Heart left ventricle (tissue), 16 donors: ENCODE measurements at regions not wholly inside any gene's neighbourhood (a gene's known extent, or its start where the extent isn't known, plus 50 kb on each side); places are given as distances from the start of the nearest gene placed in this dataset.

Experiments used
- ATAC-seq, 4 donors: fragments of 200-7000 bp; cut with Tn5 transposase; one replicate each; pipeline ENCODE4 v1.9.1; 2020 to 2022; ENCODE audit warnings: moderate library complexity in 4 of 4, mild to moderate bottlenecking in 3 of 4, moderate number of reproducible peaks in 1 of 4
- DNase-seq, 5 donors: peaks; one replicate each; pipeline ENCODE4 v3.0.0-alpha.2; 2020
- H3K27ac ChIP-seq, 12 donors: fragments of 200-600 bp; sonication (generic) in 4 of 12; one replicate each; pipeline versions ENCODE4 v1.5.0 to v1.8.0; 2016 to 2022; ENCODE audit warnings: mild to moderate bottlenecking in 2 of 12
- H3K27me3 ChIP-seq, 9 donors: fragments of 200-600 bp; sonication (generic) in 2 of 9; one replicate each; pipeline versions ENCODE4 v1.5.1 to v1.8.0; 2016 to 2022; ENCODE audit warnings: mild to moderate bottlenecking in 3 of 9
- H3K36me3 ChIP-seq, 9 donors: fragments of 200-600 bp; sonication (generic) in 2 of 9; one replicate each; pipeline versions ENCODE4 v1.5.0 to v1.8.0; 2018 to 2022; ENCODE audit warnings: mild to moderate bottlenecking in 2 of 9
- H3K4me1 ChIP-seq, 12 donors: fragments of 200-600 bp; sonication (generic) in 4 of 12; one replicate each; pipeline versions ENCODE4 v1.5.0 to v1.8.0; 2016 to 2022; ENCODE audit warnings: mild to moderate bottlenecking in 3 of 12
- H3K4me3 ChIP-seq, 12 donors: fragments of 200-600 bp; sonication (generic) in 4 of 12; one replicate each; pipeline versions ENCODE4 v1.5.0 to v1.8.0; 2017 to 2022; ENCODE audit warnings: mild to moderate bottlenecking in 9 of 12, moderate library complexity in 4 of 12
- H3K9me3 ChIP-seq, 12 donors: fragments of 200-600 bp; sonication (generic) in 4 of 12; one replicate each; pipeline versions ENCODE4 v1.5.0 to v1.8.0; 2016 to 2022; ENCODE audit warnings: mild to moderate bottlenecking in 1 of 12
- POLR2A ChIP-seq, 2 donors: fragments of 450-650 bp; IDR thresholded peaks; one replicate each; pipeline ENCODE4 v1.6.1; 2017; ENCODE audit warnings: antibody characterized with exemption in 2 of 2, mild to moderate bottlenecking in 2 of 2, moderate library complexity in 2 of 2
- WGBS, 4 donors: extraction: QIAGEN DNeasy Blood & Tissue Kit in 2 of 4; methylation state at CpG; one replicate each; pipeline versions ENCODE4 v1.1.5 to v1.1.7; 2013 to 2018; 5-methylcytosine and 5-hydroxymethylcytosine counted together
- intact Hi-C, 10 donors: fragments of 100-400 bp; cut with DNase I; formaldehyde crosslinking; loops; one replicate each; pipeline versions ENCODE4 v1.11.1 to v1.14.2; 2022
- TF ChIP-seq, protein P1 (sequence below), 12 donors: fragments of 200-600 bp; sonication (generic) in 4 of 12; IDR thresholded peaks; one replicate each; pipeline versions ENCODE4 v1.5.0 to v1.8.0; 2018 to 2022; ENCODE audit warnings: antibody characterized with exemption in 12 of 12, mild to moderate bottlenecking in 5 of 12
- donor health status: ischemic (EF 13 %, LVEDD 7.1; RV severe dilation, severe dysfunction).
- donor health status: healthy with polysubstance abuse.
- donor health status: DM: no; HTN: yes; CAD: no.
- donor health status: DM: no; HTN: no; CAD: no.
- donor health status: ischemic (EF 25% LVEDD 6.9; RV normal size, moderate dysfunction).
- donor health status: ischemic (EF 25% LVEDD 5.7; RV mildly dilated, moderate dysfunction).
- donor health status: healthy.
- donor health status: DM: yes; HTN: yes; CAD: no.
- donor health status: ischemic (EF 35%, LVEDD 5.7; RV mildly dilated, moderate dysfunction).
- donor health status: nonischemic (EF 11% LVEDD 7.7; RV severe dilation, severe dysfunction).
- donor health status: DM: yes; HTN: yes; CAD: no.
- donor health status: PGD.
- donor health status: ischemic (EF 29% LVEDD 5.4; RV normal size, mild dysfunction).
- donor health status: nonischemic (EF 23%, LVEDD 6.1; RV moderate dilation, normal function).

DNA sequence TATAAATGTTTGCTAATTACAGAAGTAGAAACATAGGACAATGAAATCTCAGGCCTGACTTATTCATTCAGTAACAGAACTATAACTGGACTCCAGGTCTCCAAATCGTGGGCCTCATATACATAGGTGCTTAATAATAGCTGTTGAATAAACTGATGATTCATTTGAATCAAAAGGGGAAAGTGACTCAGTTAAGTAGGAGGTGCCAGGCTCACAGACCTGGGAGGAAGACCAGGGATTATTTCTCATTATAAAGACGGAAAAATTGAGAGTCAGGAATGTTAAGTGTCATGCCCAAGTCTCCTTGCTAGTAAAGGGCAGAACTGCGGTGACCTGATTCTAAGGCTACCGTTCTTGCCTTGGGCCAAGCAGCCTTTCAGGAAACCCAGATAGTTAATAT lies 131.5 kb downstream of the HS3ST1 start:
- H3K4me3 ChIP-seq: no peak overlapping the region
- DNase-seq: no peak
- 71 to 72% (median 71%) methylated on average over 4 of the region's 4 CpGs for WGBS, 4 donors
- intact Hi-C loops: no loop called here
- no peak overlapping the region for H3K27ac ChIP-seq
- no peaks in the 10 kb centered on the region for H3K36me3 ChIP-seq
- no peaks in the 10 kb centered on the region for H3K27me3 ChIP-seq
- H3K4me1 ChIP-seq: no peaks in the 10 kb centered on the region
- no peaks in the 10 kb centered on the region for H3K9me3 ChIP-seq
- TF ChIP-seq POLR2A (IDR thresholded peaks at IDR 0.05): no peak
- TF ChIP-seq, protein P1, sequence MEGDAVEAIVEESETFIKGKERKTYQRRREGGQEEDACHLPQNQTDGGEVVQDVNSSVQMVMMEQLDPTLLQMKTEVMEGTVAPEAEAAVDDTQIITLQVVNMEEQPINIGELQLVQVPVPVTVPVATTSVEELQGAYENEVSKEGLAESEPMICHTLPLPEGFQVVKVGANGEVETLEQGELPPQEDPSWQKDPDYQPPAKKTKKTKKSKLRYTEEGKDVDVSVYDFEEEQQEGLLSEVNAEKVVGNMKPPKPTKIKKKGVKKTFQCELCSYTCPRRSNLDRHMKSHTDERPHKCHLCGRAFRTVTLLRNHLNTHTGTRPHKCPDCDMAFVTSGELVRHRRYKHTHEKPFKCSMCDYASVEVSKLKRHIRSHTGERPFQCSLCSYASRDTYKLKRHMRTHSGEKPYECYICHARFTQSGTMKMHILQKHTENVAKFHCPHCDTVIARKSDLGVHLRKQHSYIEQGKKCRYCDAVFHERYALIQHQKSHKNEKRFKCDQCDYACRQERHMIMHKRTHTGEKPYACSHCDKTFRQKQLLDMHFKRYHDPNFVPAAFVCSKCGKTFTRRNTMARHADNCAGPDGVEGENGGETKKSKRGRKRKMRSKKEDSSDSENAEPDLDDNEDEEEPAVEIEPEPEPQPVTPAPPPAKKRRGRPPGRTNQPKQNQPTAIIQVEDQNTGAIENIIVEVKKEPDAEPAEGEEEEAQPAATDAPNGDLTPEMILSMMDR (IDR thresholded peaks at IDR 0.05): no peak
- no peak for ATAC-seq

DNA sequence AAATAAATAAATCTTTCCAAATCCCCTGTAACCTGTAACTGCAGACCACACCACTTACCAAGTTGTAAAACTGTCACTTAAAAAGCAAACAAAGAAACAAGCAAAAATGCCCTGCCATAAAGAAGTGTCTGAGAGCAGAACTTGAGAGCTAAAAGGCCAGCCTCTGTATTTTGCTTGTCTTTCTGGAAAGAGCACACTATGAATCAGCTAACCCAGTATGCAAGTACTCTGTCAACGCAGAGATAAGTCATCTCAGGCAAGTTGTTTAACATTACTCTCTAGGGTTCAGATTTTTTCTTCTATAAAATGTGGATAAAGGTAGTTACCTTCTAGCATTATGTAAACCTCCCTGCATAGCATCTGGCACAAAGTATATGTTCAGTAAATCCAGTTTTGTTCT lies 134.8 kb downstream of the HS3ST1 start:
- TF ChIP-seq, protein P1 (IDR thresholded peaks at IDR 0.05): no peak
- TF ChIP-seq POLR2A (IDR thresholded peaks at IDR 0.05): no peak
- H3K4me3 ChIP-seq: no peak overlapping the region
- H3K9me3 ChIP-seq: no peaks in the 10 kb centered on the region
- H3K4me1 ChIP-seq: no peaks in the 10 kb centered on the region
- H3K27ac ChIP-seq: no peak overlapping the region
- H3K36me3 ChIP-seq: no peaks in the 10 kb centered on the region
- intact Hi-C loops: no loop called here
- DNase-seq (no peak), ATAC-seq (no peak)
- H3K27me3 ChIP-seq: no peaks in the 10 kb centered on the region
- 53 to 63% (median 58%) methylated on average over 1 of the region's 1 CpG for WGBS, 4 donors

DNA sequence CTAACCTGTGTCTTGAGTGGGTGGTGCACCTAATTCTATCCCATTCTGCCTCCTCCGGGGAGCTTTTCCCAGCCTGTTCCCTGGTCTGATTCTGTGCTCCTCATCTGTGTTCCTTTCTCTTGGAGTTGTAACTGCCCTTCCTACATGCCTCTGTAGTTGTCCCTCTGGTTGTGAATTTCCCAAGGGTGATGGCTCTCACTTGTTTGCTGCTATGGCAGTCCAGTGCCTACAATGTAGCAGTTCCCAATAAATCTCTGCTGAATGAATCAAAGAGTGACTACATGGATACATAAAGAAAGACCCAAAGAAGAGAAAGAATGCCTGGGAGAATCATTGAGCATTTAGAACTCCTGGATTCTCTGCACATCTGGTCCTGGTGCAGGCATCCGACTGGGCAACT lies 141.6 kb downstream of the HS3ST1 start:
- Histone ChIP-seq H3K4me3 (no peak overlapping the region), H3K27me3 (no peaks in the 10 kb centered on the region), H3K27ac (no peak overlapping the region), H3K9me3 (peaks cover 0 to 4% (median 0%) of the 10 kb centered on the region in 12 donors), H3K4me1 (no peaks in the 10 kb centered on the region), H3K36me3 (no peaks in the 10 kb centered on the region)
- intact Hi-C loops: no loop called here
- DNase-seq: no peak
- TF ChIP-seq, protein P1 (IDR thresholded peaks at IDR 0.05): no peak
- no peak for TF ChIP-seq POLR2A (IDR thresholded peaks at IDR 0.05)
- no peak for ATAC-seq
- 71 to 88% (median 85%) methylated on average over 2 of the region's 2 CpGs for WGBS, 4 donors

DNA sequence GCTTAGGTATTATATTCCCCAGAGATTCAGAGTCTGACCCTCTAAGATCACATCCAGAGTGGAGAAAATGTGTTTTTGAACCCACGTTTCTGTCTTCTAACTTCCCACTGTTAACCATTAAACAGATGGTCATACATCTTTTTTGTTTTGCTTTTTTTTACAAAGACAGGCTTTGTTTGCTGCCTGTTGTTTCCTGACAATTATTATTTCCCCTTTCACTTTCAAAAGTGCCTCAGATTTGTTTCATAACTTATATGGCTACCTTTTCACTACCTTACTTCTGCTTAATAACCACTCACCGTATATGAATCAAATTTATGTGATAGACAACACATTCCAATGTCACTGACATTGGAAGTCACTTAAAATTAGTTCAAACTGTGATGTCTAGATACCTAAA lies 142.2 kb downstream of the HS3ST1 start:
- TF ChIP-seq, protein P1 (IDR thresholded peaks at IDR 0.05): no peak
- TF ChIP-seq POLR2A (IDR thresholded peaks at IDR 0.05): no peak
- H3K4me1 ChIP-seq: no peaks in the 10 kb centered on the region
- DNase-seq (no peak), ATAC-seq (no peak)
- no peak overlapping the region for H3K4me3 ChIP-seq
- WGBS, 4 donors: 43 to 64% (median 53%) methylated on average over 2 of the region's 2 CpGs
- peaks cover 0 to 4% (median 0%) of the 10 kb centered on the region in 12 donors for H3K9me3 ChIP-seq
- H3K27me3 ChIP-seq: no peaks in the 10 kb centered on the region
- intact Hi-C loops: no loop called here
- no peaks in the 10 kb centered on the region for H3K36me3 ChIP-seq
- no peak overlapping the region for H3K27ac ChIP-seq
